ENCODE measurements at regions not wholly inside any gene's neighbourhood (a gene's known extent, or its start where the extent isn't known, plus 50 kb on each side); places are given as distances from the start of the nearest gene placed in this dataset.

DNA sequence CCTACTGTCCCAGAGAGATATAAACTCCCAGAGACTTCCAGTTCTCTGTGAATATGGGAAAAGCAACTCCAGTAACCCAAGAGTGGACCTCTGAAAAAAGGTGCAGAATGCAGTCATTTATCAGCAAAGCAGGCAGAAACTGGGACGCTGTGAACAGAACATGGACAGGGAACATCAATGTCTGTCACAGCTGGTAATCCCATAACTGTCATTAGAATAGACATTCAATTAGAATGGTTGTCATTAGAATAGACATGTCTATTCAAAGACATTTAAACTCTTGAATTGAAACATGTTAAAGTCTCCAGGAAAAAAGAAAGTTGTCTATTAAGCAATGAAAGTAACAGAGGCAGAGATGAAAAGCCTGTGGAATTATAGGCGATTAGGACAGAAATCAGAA is 302.1 kb downstream of the BTBD3 start:
- no peak for TF ChIP-seq RAD21 (IDR thresholded peaks at IDR 0.05; ENCODE audit: low read depth)
- TF ChIP-seq ZBTB7A (IDR thresholded peaks at IDR 0.05; ENCODE audit: low read depth): no peak
- TF ChIP-seq, protein P1, sequence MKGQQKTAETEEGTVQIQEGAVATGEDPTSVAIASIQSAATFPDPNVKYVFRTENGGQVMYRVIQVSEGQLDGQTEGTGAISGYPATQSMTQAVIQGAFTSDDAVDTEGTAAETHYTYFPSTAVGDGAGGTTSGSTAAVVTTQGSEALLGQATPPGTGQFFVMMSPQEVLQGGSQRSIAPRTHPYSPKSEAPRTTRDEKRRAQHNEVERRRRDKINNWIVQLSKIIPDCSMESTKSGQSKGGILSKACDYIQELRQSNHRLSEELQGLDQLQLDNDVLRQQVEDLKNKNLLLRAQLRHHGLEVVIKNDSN (IDR thresholded peaks at IDR 0.05): no peak
- TF ChIP-seq TAF1 (IDR thresholded peaks at IDR 0.05; ENCODE audit: low read depth): no peak
- TF ChIP-seq, protein P2, sequence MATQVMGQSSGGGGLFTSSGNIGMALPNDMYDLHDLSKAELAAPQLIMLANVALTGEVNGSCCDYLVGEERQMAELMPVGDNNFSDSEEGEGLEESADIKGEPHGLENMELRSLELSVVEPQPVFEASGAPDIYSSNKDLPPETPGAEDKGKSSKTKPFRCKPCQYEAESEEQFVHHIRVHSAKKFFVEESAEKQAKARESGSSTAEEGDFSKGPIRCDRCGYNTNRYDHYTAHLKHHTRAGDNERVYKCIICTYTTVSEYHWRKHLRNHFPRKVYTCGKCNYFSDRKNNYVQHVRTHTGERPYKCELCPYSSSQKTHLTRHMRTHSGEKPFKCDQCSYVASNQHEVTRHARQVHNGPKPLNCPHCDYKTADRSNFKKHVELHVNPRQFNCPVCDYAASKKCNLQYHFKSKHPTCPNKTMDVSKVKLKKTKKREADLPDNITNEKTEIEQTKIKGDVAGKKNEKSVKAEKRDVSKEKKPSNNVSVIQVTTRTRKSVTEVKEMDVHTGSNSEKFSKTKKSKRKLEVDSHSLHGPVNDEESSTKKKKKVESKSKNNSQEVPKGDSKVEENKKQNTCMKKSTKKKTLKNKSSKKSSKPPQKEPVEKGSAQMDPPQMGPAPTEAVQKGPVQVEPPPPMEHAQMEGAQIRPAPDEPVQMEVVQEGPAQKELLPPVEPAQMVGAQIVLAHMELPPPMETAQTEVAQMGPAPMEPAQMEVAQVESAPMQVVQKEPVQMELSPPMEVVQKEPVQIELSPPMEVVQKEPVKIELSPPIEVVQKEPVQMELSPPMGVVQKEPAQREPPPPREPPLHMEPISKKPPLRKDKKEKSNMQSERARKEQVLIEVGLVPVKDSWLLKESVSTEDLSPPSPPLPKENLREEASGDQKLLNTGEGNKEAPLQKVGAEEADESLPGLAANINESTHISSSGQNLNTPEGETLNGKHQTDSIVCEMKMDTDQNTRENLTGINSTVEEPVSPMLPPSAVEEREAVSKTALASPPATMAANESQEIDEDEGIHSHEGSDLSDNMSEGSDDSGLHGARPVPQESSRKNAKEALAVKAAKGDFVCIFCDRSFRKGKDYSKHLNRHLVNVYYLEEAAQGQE (IDR thresholded peaks at IDR 0.05; ENCODE audit: low read depth): no peak
- no peak for TF ChIP-seq CEBPB (IDR thresholded peaks at IDR 0.05)
- TF ChIP-seq EP300 (IDR thresholded peaks at IDR 0.05; ENCODE audit: borderline replicate concordance): no peak
- TF ChIP-seq FOXM1 (IDR thresholded peaks at IDR 0.05; ENCODE audit: borderline replicate concordance, low read depth): no peak

All from Ishikawa (cell line).